Endothelial cell (in vitro differentiated cells): ENCODE measurements at regions not wholly inside any gene's neighbourhood (a gene's known extent, or its start where the extent isn't known, plus 50 kb on each side); places are given as distances from the start of the nearest gene placed in this dataset.

ENCODE experiments used
- DNase-seq: peaks from one replicate; pipeline ENCODE4 v3.0.0; 2021; ENCODE audit warnings: low spot score
- H3K27ac Mint-ChIP-seq: one replicate; pipeline ENCODE4 v1.8.0; 2021; ENCODE audit warnings: mixed read lengths, inconsistent platforms; ENCODE audit not compliant: unreplicated experiment
- H3K27me3 Mint-ChIP-seq: one replicate; pipeline ENCODE4 v1.8.0; 2021; ENCODE audit warnings: mild to moderate bottlenecking, moderate library complexity, mixed read lengths, inconsistent platforms; ENCODE audit not compliant: unreplicated experiment
- H3K36me3 Mint-ChIP-seq: one replicate; pipeline ENCODE4 v1.8.0; 2021; ENCODE audit warnings: mild to moderate bottlenecking, low read depth, mixed read lengths, inconsistent platforms; ENCODE audit not compliant: unreplicated experiment
- H3K4me1 Mint-ChIP-seq: one replicate; pipeline ENCODE4 v1.8.0; 2021; ENCODE audit warnings: mild to moderate bottlenecking, mixed read lengths, inconsistent platforms; ENCODE audit not compliant: unreplicated experiment
- H3K4me3 Mint-ChIP-seq: one replicate; pipeline ENCODE4 v1.8.0; 2021; ENCODE audit warnings: mild to moderate bottlenecking, mixed read lengths, inconsistent platforms; ENCODE audit not compliant: unreplicated experiment
- H3K9me3 Mint-ChIP-seq: one replicate; pipeline ENCODE4 v1.8.0; 2021; ENCODE audit warnings: mixed read lengths, inconsistent platforms; ENCODE audit not compliant: unreplicated experiment
- CTCF ChIP-seq: fragments of 200-600 bp; sonication (generic); IDR thresholded peaks from one replicate; pipeline ENCODE4 v1.5.0; 2021; ENCODE audit warnings: antibody characterized with exemption; ENCODE audit not compliant: unreplicated experiment

GRCh38 chr5:87936667-87937066, 332.0 kb downstream of the TMEM161B start:
- no peak for DNase-seq
- H3K4me1 Mint-ChIP-seq: no peaks in the 10 kb centered on the region

GRCh38 chr5:87924436-87924835, 344.2 kb downstream of the TMEM161B start:
- H3K4me1 Mint-ChIP-seq: peaks cover 5% of the 10 kb centered on the region
- no peak for TF ChIP-seq CTCF
- H3K27me3 Mint-ChIP-seq: no peaks in the 10 kb centered on the region
- no peak overlapping the region for H3K4me3 Mint-ChIP-seq
- H3K27ac Mint-ChIP-seq: no peak overlapping the region
- DNase-seq: no peak
- H3K36me3 Mint-ChIP-seq: no peaks in the 10 kb centered on the region
- no peaks in the 10 kb centered on the region for H3K9me3 Mint-ChIP-seq

More at GRCh38 chr5:87936667-87937066, 332.0 kb downstream of the TMEM161B start:
- TF ChIP-seq CTCF: no peak
- Mint-ChIP-seq H3K27me3 (peaks cover 1% of the 10 kb centered on the region), H3K27ac (no peak overlapping the region), H3K9me3 (no peaks in the 10 kb centered on the region), H3K4me3 (no peak overlapping the region), H3K36me3 (no peaks in the 10 kb centered on the region)

- DNase-seq: no peak
- Mint-ChIP-seq H3K27me3 (peaks cover 2% of the 10 kb centered on the region), H3K9me3 (no peaks in the 10 kb centered on the region)
Observed at GRCh38 chr5:87916320-87916719, 352.3 kb downstream of the TMEM161B start.

GRCh38 chr5:87912419-87912818, 356.2 kb downstream of the TMEM161B start:
- no peak for DNase-seq

More at GRCh38 chr5:87916320-87916719, 352.3 kb downstream of the TMEM161B start:
- H3K27ac Mint-ChIP-seq: no peak overlapping the region
- no peak overlapping the region for H3K4me3 Mint-ChIP-seq
- no peaks in the 10 kb centered on the region for H3K36me3 Mint-ChIP-seq
- H3K4me1 Mint-ChIP-seq: peaks cover 5% of the 10 kb centered on the region
- no peak for TF ChIP-seq CTCF

GRCh38 chr5:87909382-87909781, 359.3 kb downstream of the TMEM161B start:
- Mint-ChIP-seq H3K36me3 (no peaks in the 10 kb centered on the region), H3K27me3 (no peaks in the 10 kb centered on the region), H3K27ac (no peak overlapping the region), H3K4me3 (no peak overlapping the region), H3K4me1 (no peaks in the 10 kb centered on the region), H3K9me3 (no peaks in the 10 kb centered on the region)
- DNase-seq: no peak
- no peak for TF ChIP-seq CTCF

More at GRCh38 chr5:87912419-87912818, 356.2 kb downstream of the TMEM161B start:
- H3K4me1 Mint-ChIP-seq: no peaks in the 10 kb centered on the region
- H3K27me3 Mint-ChIP-seq: peaks cover 2% of the 10 kb centered on the region
- no peaks in the 10 kb centered on the region for H3K9me3 Mint-ChIP-seq
- TF ChIP-seq CTCF: no peak
- no peaks in the 10 kb centered on the region for H3K36me3 Mint-ChIP-seq
- no peak overlapping the region for H3K4me3 Mint-ChIP-seq
- no peak overlapping the region for H3K27ac Mint-ChIP-seq
